ENCODE measurements at regions not wholly inside any gene's neighbourhood (a gene's known extent, or its start where the extent isn't known, plus 50 kb on each side); places are given as distances from the start of the nearest gene placed in this dataset.
"Not testable (repeated sequence)": the region's sequence is repeated elsewhere in the genome, so short reads cannot be mapped to it uniquely, and the experiment has no call there.

DNA sequence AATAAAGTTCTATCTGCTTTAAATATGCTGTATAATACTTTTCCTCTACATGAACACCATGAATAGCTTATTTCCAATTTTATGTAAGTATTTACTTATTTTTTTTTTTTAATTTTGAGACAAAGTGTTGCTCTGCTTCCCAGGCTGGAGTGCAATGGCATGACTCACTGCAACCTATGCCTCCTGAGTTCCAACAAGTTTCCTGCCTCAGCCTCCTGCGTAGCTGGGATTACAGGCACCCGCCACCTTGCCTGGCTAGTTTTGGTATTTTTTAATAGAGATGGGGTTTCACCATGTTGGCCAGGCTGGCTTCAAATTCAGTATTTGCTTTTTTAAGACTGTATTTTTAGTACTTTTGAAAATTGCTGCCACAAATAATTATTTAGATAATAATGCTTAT is 1365.9 kb downstream of the GRIK2 start:
- POLR2A ChIA-PET, result no interaction called here
- DNase-seq (ENCODE audit: extremely low spot score), result no peak
- no peak for TF ChIP-seq ARNT (IDR thresholded peaks at IDR 0.05)
- TF ChIP-seq FOXM1 (IDR thresholded peaks at IDR 0.05; ENCODE audit: borderline replicate concordance), result no peak
- no peak for TF ChIP-seq TARDBP (IDR thresholded peaks at IDR 0.05)
- no peak for TF ChIP-seq L3MBTL2 (conservative IDR thresholded peaks at IDR 0.05)
- TF ChIP-seq ZNF384 (IDR thresholded peaks at IDR 0.05), result no peak
- no peak for TF ChIP-seq NFRKB (IDR thresholded peaks at IDR 0.05)
- TF ChIP-seq ELF4 (IDR thresholded peaks at IDR 0.05), result no peak
- no peak for TF ChIP-seq FOXK2 (IDR thresholded peaks at IDR 0.05)
- no peak for TF ChIP-seq CTBP1 (IDR thresholded peaks at IDR 0.05; ENCODE audit: borderline replicate concordance)
- TF ChIP-seq FOXA1 (IDR thresholded peaks at IDR 0.05), result no peak
- no peak for TF ChIP-seq PKNOX1 (IDR thresholded peaks at IDR 0.05)
- no peak for TF ChIP-seq SUZ12 (IDR thresholded peaks at IDR 0.05)
- TF ChIP-seq LEF1 (IDR thresholded peaks at IDR 0.05; ENCODE audit: borderline replicate concordance), result no peak
- TF ChIP-seq SP1 (IDR thresholded peaks at IDR 0.05), result no peak
- no peak for TF ChIP-seq HDGF (IDR thresholded peaks at IDR 0.05; ENCODE audit: borderline replicate concordance)
- no peak for TF ChIP-seq BHLHE40 (IDR thresholded peaks at IDR 0.05; ENCODE audit: borderline replicate concordance)
- CTCF ChIA-PET, result no interaction called here

DNA sequence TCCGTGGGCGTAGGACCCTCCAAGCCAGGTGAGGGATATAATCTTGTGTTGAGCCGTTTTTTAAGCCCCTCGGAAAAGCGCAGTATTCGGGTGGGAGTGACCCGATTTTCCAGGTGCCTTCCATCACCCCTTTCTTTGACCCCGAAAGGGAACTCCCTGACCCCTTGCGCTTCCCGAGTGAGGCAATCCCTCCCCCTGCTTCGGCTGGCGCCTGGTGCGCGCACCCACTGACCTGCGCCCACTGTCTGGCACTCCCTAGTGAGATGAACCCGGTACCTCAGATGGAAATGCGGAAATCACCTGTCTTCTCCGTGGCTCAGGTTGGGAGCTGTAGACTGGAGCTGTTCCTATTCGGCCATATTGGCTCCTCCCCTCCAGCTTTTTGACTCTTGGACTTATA is 1365.0 kb downstream of the GRIK2 start:
- POLR2A ChIA-PET; DNase-seq (ENCODE audit: extremely low spot score); CTCF ChIA-PET: not testable (repeated sequence)

DNA sequence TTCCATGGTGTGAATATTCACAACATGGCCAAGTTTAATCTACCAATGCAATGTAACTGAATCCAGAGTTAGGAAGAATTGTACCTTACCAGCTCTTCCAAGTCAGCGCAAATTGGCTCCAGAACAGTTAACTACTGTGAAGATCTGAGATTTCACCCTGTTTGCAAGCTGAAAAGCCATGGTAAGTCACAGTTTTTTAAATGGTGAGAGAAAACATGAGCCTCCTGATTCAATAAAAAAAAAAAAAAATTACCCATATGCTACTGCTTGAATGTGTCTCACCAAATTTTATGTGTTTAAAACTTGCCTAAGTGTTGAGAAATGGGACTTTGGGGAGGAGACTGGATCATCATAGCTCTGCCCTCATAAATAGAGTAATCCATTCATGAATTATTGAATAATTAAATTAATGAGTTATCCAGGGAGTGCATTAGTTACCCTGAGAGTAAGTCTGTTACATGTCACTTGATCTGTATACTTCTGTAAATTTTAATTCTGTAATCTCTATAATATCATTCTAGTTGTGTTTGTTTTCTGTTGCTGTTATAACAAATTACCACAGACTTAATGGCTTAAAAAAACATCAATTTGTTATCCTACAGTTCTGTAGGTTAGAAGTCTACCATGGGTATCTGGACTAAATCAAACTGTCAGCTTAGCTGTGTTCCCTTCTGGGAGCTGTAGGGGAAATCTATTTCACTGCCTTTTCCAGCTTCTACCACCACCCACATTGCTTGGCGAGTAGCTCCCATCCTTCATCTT is 1355.9 kb downstream of the GRIK2 start:
- no peak for DNase-seq (ENCODE audit: extremely low spot score)
- POLR2A ChIA-PET, result no interaction called here
- TF ChIP-seq SUZ12 (IDR thresholded peaks at IDR 0.05), result no peak
- no peak for TF ChIP-seq PKNOX1 (IDR thresholded peaks at IDR 0.05)
- no peak for TF ChIP-seq TARDBP (IDR thresholded peaks at IDR 0.05)
- no peak for TF ChIP-seq FOXK2 (IDR thresholded peaks at IDR 0.05)
- no peak for TF ChIP-seq ZNF384 (IDR thresholded peaks at IDR 0.05)
- CTCF ChIA-PET, result interaction anchor here (0.6 to 0.7 kb wide), 2 partner anchors 34 to 230 kb away, joined by 4 to 7 read pairs; no protein-coding TSS in a partner anchor

- TF ChIP-seq TARDBP (IDR thresholded peaks at IDR 0.05) (no peak), BHLHE40 (IDR thresholded peaks at IDR 0.05; ENCODE audit: borderline replicate concordance) (no peak), ARNT (IDR thresholded peaks at IDR 0.05) (no peak), ZNF384 (IDR thresholded peaks at IDR 0.05) (no peak), FOXA1 (IDR thresholded peaks at IDR 0.05) (no peak), ELF4 (IDR thresholded peaks at IDR 0.05) (no peak), L3MBTL2 (conservative IDR thresholded peaks at IDR 0.05) (no peak), FOXM1 (IDR thresholded peaks at IDR 0.05; ENCODE audit: borderline replicate concordance) (no peak)
- no peak for DNase-seq (ENCODE audit: extremely low spot score)
- CTCF ChIA-PET, result no interaction called here
- POLR2A ChIA-PET, result no interaction called here
Measured at GRCh38 chr6:102746941-102747340, 1353.4 kb downstream of the GRIK2 start.

DNA sequence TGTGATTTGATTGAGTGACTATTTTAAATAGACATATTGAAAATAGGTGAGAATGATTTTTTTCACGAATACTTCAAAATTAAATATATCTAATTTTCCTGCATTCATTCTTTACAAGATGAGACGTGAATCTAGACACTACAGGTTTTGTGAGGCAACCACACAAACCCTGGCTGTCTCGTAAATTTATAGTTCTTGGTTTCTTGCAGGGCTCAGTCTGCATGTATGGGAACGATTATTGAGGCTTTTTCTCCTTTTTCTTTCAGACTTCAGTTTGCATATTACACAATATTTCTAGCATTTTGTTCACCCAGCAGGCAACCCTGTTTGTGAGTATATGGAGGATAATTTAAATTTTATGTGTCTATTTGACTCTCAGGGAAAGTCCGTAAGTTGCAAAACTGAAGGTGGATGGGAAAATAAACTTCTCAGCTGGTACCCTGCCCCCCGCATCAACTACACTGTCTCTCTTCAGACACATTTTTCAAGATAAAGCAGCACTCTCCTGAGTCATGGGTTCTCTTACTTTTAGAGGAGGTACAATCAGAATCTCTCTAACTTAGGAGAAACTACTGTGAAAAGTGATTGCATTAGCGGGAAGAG is 1349.3 kb downstream of the GRIK2 start:
- TF ChIP-seq HDGF (IDR thresholded peaks at IDR 0.05; ENCODE audit: borderline replicate concordance), result no peak
- TF ChIP-seq PKNOX1 (IDR thresholded peaks at IDR 0.05), result peak; percentile 15; the same call in 1 of the 2 replicates
- no peak for TF ChIP-seq CTBP1 (IDR thresholded peaks at IDR 0.05; ENCODE audit: borderline replicate concordance)
- ChIA-PET CTCF (no interaction called here), POLR2A (no interaction called here)
- DNase-seq (ENCODE audit: extremely low spot score), result no peak

DNA sequence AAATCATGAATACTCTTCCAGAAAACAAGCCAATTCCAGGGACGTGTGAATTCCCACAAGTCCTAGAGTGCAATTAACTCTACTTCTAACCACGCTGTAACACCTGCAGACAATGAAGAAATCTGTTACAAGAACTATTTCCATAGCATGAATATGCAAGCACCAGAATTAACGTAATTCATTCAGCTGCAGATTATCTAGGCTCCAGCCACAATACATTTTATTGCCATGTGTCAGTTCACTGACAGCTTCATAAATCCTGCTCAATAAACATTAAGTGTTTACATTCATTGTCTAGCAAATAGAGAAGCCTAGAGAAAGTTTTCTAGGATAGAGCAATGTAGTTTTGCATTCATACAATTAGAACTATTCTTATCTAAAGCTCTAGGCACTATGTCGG is 1348.5 kb downstream of the GRIK2 start:
- CTCF ChIA-PET, result no interaction called here
- POLR2A ChIA-PET, result no interaction called here
- no peak for DNase-seq (ENCODE audit: extremely low spot score)
- TF ChIP-seq ELF4 (IDR thresholded peaks at IDR 0.05) (no peak), PKNOX1 (IDR thresholded peaks at IDR 0.05) (peak; percentile 90)

DNA sequence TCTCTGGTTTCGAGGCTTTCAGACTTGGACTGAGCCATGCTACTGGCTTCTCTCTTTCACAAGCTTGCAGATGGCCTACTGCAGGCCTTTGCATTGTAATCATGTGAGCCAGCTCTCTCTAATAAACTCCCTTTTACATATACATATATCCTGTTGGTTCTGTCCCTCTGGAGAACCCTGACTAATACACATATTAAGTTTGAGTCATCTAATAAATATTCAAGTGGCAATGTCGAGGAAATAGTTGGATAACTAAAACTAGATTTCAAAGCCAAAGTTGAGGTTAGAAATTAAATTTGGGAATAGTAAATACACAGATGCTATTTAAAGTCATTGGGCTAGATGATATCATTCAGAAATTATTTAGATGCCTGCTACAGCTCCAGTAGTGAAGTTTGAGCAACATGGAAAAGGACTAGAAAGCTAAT is 1343.4 kb downstream of the GRIK2 start:
- no peak for DNase-seq (ENCODE audit: extremely low spot score)
- TF ChIP-seq L3MBTL2 (conservative IDR thresholded peaks at IDR 0.05) (no peak), SUZ12 (IDR thresholded peaks at IDR 0.05) (no peak)
- POLR2A ChIA-PET, result no interaction called here
- CTCF ChIA-PET, result no interaction called here
